ENCODE measurements at regions not wholly inside any gene's neighbourhood (a gene's known extent, or its start where the extent isn't known, plus 50 kb on each side); places are given as distances from the start of the nearest gene placed in this dataset.

- Histone ChIP-seq H3K4me3 (no peak overlapping the region), H3K27me3 (no peaks in the 10 kb centered on the region), H3K4me1 (no peaks in the 10 kb centered on the region), H3K36me3 (no peaks in the 10 kb centered on the region), H3K9me3 (no peaks in the 10 kb centered on the region), H3K27ac (no peak overlapping the region)
- 77 to 80% methylated on average over 3 of the region's 3 CpGs for WGBS, 2 donors (ENCODE audit: low coverage in 1 of 2)
- in situ Hi-C loops (cut with MboI; ENCODE audit: low pct_ligation_motif_present in 1 of 4, low pct_unique_long_range_greater_than_20kb in 1 of 4, low sequenced_read_pairs in 3 of 4) (no loop called here), intact Hi-C loops (cut with DNase I; ENCODE audit: low total_unique reads) (no loop called here)
- TF ChIP-seq CTCF (IDR thresholded peaks at IDR 0.05) (no peak), EP300 (IDR thresholded peaks at IDR 0.05; ENCODE audit: low read depth) (no peak), POLR2AphosphoS5 (IDR thresholded peaks at IDR 0.05) (no peak), POLR2A (IDR thresholded peaks at IDR 0.05) (no peak)
- no peak for DNase-seq
Observed at GRCh38 chr2:78892295-78892694, 133.2 kb upstream of the REG3G start.

GRCh38 chr2:78895022-78895421, 130.5 kb upstream of the REG3G start:
- in situ Hi-C loops (cut with MboI; ENCODE audit: low pct_ligation_motif_present in 1 of 4, low pct_unique_long_range_greater_than_20kb in 1 of 4, low sequenced_read_pairs in 3 of 4), result no loop called here
- intact Hi-C loops (cut with DNase I; ENCODE audit: low total_unique reads), result no loop called here
- DNase-seq, result no peak
- Histone ChIP-seq H3K36me3 (no peaks in the 10 kb centered on the region), H3K27me3 (no peaks in the 10 kb centered on the region), H3K4me3 (no peak overlapping the region), H3K4me1 (no peaks in the 10 kb centered on the region), H3K27ac (no peak overlapping the region), H3K9me3 (no peaks in the 10 kb centered on the region)
- WGBS, 2 donors (ENCODE audit: low coverage in 1 of 2), result 80 to 81% methylated on average over 1 of the region's 1 CpG
- TF ChIP-seq EP300 (IDR thresholded peaks at IDR 0.05; ENCODE audit: low read depth) (no peak), POLR2AphosphoS5 (IDR thresholded peaks at IDR 0.05) (no peak), CTCF (IDR thresholded peaks at IDR 0.05) (no peak), POLR2A (IDR thresholded peaks at IDR 0.05) (no peak)

GRCh38 chr2:78896536-78896935, 129.0 kb upstream of the REG3G start:
- H3K36me3 ChIP-seq, result no peaks in the 10 kb centered on the region
- in situ Hi-C loops (cut with MboI; ENCODE audit: low pct_ligation_motif_present in 1 of 4, low pct_unique_long_range_greater_than_20kb in 1 of 4, low sequenced_read_pairs in 3 of 4), result no loop called here
- H3K27ac ChIP-seq, result no peak overlapping the region
- no peak overlapping the region for H3K4me3 ChIP-seq
- WGBS, 2 donors (ENCODE audit: low coverage in 1 of 2), result 31 to 45% methylated on average over 3 of the region's 3 CpGs
- H3K4me1 ChIP-seq, result no peaks in the 10 kb centered on the region
- TF ChIP-seq CTCF (IDR thresholded peaks at IDR 0.05), result no peak
- TF ChIP-seq EP300 (IDR thresholded peaks at IDR 0.05; ENCODE audit: low read depth), result no peak
- TF ChIP-seq POLR2AphosphoS5 (IDR thresholded peaks at IDR 0.05), result no peak
- TF ChIP-seq POLR2A (IDR thresholded peaks at IDR 0.05), result no peak
- intact Hi-C loops (cut with DNase I; ENCODE audit: low total_unique reads), result no loop called here
- no peak for DNase-seq
- no peaks in the 10 kb centered on the region for H3K27me3 ChIP-seq
- H3K9me3 ChIP-seq, result no peaks in the 10 kb centered on the region

GRCh38 chr2:78907089-78907488, 118.4 kb upstream of the REG3G start:
- intact Hi-C loops (cut with DNase I; ENCODE audit: low total_unique reads), result no loop called here
- Histone ChIP-seq H3K27ac (no peak overlapping the region), H3K4me1 (no peaks in the 10 kb centered on the region), H3K4me3 (no peak overlapping the region), H3K9me3 (no peaks in the 10 kb centered on the region), H3K36me3 (no peaks in the 10 kb centered on the region), H3K27me3 (no peaks in the 10 kb centered on the region)
- in situ Hi-C loops (cut with MboI; ENCODE audit: low pct_ligation_motif_present in 1 of 4, low pct_unique_long_range_greater_than_20kb in 1 of 4, low sequenced_read_pairs in 3 of 4), result no loop called here
- WGBS, 2 donors (ENCODE audit: low coverage in 1 of 2), result 75 to 85% methylated on average over 1 of the region's 1 CpG
- no peak for TF ChIP-seq POLR2AphosphoS5 (IDR thresholded peaks at IDR 0.05)
- no peak for TF ChIP-seq POLR2A (IDR thresholded peaks at IDR 0.05)
- TF ChIP-seq EP300 (IDR thresholded peaks at IDR 0.05; ENCODE audit: low read depth), result no peak
- no peak for TF ChIP-seq CTCF (IDR thresholded peaks at IDR 0.05)
- no peak for DNase-seq

Measured in transverse colon (tissue), 4 donors.